ENCODE measurements at regions not wholly inside any gene's neighbourhood (a gene's known extent, or its start where the extent isn't known, plus 50 kb on each side); places are given as distances from the start of the nearest gene placed in this dataset.

DNA sequence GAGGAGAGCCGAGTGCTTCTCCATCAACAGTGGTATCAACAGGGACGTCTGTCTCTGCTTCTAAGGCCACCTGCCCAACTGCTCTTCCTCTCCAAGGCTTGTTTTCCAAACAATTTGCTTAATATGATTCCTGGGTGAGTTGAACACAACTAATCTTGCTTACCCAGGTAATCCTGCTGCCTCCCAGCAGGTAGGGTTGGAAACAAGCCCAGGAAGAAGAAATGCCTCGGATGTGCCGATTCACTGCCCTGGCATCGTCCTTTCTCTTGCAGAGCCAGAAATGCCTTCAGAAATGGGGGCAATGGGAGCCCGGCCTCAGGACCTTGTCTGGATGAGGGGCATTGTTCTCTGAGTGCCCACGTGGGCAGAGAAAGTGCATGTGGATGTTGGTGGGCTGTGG is 51.9 kb upstream of the C1QTNF9B start:
- TF ChIP-seq, protein P1, sequence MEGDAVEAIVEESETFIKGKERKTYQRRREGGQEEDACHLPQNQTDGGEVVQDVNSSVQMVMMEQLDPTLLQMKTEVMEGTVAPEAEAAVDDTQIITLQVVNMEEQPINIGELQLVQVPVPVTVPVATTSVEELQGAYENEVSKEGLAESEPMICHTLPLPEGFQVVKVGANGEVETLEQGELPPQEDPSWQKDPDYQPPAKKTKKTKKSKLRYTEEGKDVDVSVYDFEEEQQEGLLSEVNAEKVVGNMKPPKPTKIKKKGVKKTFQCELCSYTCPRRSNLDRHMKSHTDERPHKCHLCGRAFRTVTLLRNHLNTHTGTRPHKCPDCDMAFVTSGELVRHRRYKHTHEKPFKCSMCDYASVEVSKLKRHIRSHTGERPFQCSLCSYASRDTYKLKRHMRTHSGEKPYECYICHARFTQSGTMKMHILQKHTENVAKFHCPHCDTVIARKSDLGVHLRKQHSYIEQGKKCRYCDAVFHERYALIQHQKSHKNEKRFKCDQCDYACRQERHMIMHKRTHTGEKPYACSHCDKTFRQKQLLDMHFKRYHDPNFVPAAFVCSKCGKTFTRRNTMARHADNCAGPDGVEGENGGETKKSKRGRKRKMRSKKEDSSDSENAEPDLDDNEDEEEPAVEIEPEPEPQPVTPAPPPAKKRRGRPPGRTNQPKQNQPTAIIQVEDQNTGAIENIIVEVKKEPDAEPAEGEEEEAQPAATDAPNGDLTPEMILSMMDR (IDR thresholded peaks at IDR 0.05; ENCODE audit: low read depth, low read length, poor library complexity, severe bottlenecking): no peak
- TF ChIP-seq EZH2phosphoT487 (IDR thresholded peaks at IDR 0.05; ENCODE audit: borderline replicate concordance, low read length): no peak
